Lung (tissue), 11 donors: ENCODE measurements at regions not wholly inside any gene's neighbourhood (a gene's known extent, or its start where the extent isn't known, plus 50 kb on each side); places are given as distances from the start of the nearest gene placed in this dataset.

Experiments used
- ATAC-seq: fragments of 200-7000 bp; cut with Tn5 transposase; one replicate; pipeline ENCODE4 v1.9.1; 2020; ENCODE audit warnings: moderate number of reproducible peaks; ENCODE audit not compliant: insufficient read depth, low FRiP score
- DNase-seq, 3 donors: peaks; one replicate each; pipeline ENCODE4 v3.0.0-alpha.2; 2013 to 2017
- H3K27ac ChIP-seq, 2 donors: one replicate each; pipeline ENCODE4 v1.5.1; 2013; ENCODE audit warnings: mild to moderate bottlenecking in 2 of 2, moderate library complexity in 2 of 2, control low read depth in 1 of 2, inconsistent platforms in 1 of 2, low read depth in 1 of 2, low read length in 1 of 2
- H3K27me3 ChIP-seq, 3 donors: one replicate each; pipeline ENCODE4 v1.5.1; 2013; ENCODE audit warnings: low read length in 2 of 3; ENCODE audit not compliant: control insufficient read depth in 3 of 3, insufficient read depth in 3 of 3
- H3K36me3 ChIP-seq, 4 donors: one replicate each; pipeline ENCODE4 v1.5.1; 2013; ENCODE audit warnings: low read length in 4 of 4, mild to moderate bottlenecking in 1 of 4, moderate library complexity in 1 of 4; ENCODE audit not compliant: control insufficient read depth in 4 of 4, insufficient read depth in 4 of 4
- H3K4me1 ChIP-seq, 5 donors: one replicate each; pipeline ENCODE4 v1.5.1; 2013; ENCODE audit warnings: low read length in 5 of 5, mild to moderate bottlenecking in 2 of 5, moderate library complexity in 1 of 5; ENCODE audit not compliant: control insufficient read depth in 5 of 5, insufficient read depth in 5 of 5
- H3K4me3 ChIP-seq: one replicate; pipeline ENCODE4 v1.5.1; 2013; ENCODE audit warnings: mild to moderate bottlenecking, control low read depth, moderate library complexity
- H3K9ac ChIP-seq, 2 donors: one replicate each; pipeline ENCODE4 v1.5.1; 2013; ENCODE audit warnings: low read length in 2 of 2, control low read depth in 1 of 2; ENCODE audit not compliant: insufficient read depth in 1 of 2
- H3K9me3 ChIP-seq, 4 donors: one replicate each; pipeline ENCODE4 v1.5.1; 2013; ENCODE audit warnings: low read length in 3 of 4, mild to moderate bottlenecking in 1 of 4, moderate library complexity in 1 of 4; ENCODE audit not compliant: control insufficient read depth in 4 of 4, insufficient read depth in 3 of 4
- WGBS, 2 donors: extraction: QIAGEN DNeasy Blood & Tissue Kit; methylation state at CpG; one replicate each; pipeline ENCODE4 v1.1.7; 2013; 5-methylcytosine and 5-hydroxymethylcytosine counted together
- TF ChIP-seq, protein P1 (sequence below): IDR thresholded peaks from 2 replicates; pipeline ENCODE4 v1.5.1; 2012; ENCODE audit warnings: mild to moderate bottlenecking; ENCODE audit errors: control extremely low read depth, extremely low read depth
- donor health status: control.
- donor health status: control.
- donor health status: Bipolar disorder and iron deficiency.
- donor health status: healthy.
- donor health status: DM: yes; HTN: yes; CAD: no.

DNA sequence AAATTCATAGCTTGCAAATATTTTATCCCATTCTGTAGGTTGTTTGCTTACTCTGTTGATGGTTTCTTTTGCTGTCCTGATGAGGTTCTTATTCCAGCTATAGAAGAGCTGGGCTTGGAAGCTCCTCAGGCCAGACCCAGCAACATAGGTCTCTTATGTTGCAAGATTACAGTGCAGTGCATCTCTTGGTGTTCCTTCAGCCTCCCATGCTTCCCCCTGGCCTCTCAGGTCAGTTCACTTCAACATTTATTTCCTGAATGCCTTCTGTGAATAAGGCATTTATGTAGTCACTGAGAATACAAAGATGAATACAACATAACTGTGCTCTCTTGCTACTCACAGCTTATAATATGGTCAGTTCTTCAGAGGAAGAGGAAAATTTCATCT, 179.0 kb upstream of the SLC39A10 start:
- H3K27ac ChIP-seq = no peak overlapping the region
- TF ChIP-seq, protein P1, sequence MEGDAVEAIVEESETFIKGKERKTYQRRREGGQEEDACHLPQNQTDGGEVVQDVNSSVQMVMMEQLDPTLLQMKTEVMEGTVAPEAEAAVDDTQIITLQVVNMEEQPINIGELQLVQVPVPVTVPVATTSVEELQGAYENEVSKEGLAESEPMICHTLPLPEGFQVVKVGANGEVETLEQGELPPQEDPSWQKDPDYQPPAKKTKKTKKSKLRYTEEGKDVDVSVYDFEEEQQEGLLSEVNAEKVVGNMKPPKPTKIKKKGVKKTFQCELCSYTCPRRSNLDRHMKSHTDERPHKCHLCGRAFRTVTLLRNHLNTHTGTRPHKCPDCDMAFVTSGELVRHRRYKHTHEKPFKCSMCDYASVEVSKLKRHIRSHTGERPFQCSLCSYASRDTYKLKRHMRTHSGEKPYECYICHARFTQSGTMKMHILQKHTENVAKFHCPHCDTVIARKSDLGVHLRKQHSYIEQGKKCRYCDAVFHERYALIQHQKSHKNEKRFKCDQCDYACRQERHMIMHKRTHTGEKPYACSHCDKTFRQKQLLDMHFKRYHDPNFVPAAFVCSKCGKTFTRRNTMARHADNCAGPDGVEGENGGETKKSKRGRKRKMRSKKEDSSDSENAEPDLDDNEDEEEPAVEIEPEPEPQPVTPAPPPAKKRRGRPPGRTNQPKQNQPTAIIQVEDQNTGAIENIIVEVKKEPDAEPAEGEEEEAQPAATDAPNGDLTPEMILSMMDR = no peak
- ATAC-seq (no peak), DNase-seq (no peak)
- H3K27me3 ChIP-seq = no peaks in the 10 kb centered on the region
- no peak overlapping the region for H3K4me3 ChIP-seq
- no peak overlapping the region for H3K9ac ChIP-seq
- no peaks in the 10 kb centered on the region for H3K9me3 ChIP-seq
- H3K36me3 ChIP-seq = no peaks in the 10 kb centered on the region
- H3K4me1 ChIP-seq = no peaks in the 10 kb centered on the region

DNA sequence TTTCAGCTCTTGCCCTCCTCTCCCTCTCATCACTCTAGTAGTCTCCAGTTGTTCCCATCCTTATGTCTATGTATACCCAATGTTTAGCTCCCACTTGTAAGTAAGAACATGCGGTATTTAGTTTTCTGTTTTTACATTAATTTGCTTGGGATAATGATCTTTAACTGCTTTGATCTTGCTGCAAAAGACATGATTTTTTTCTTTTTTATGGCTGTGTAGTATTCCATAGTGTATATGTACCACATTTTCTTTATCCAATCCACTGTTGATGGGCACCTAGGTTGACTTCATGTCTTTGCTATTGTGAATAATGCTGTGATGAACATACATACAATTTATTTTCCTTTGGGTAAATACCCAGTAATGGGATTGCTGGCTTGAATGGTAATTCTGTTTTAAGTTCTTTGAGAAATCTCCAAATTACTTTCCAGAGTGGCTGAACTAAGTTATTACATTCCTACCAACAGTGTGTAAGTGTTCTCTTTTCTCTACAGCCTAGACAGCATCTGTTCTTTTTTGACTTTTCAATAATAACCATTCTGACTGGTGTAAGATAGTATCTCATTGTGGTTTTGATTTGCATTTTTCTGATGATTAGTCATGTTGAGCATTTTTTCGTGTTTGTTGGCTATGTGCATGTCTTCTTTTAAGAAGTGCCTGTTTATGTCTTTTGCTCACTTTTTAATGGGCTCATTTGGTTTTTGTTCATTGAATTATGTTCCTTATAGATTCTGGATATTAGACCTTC, 179.6 kb upstream of the SLC39A10 start:
- H3K9ac ChIP-seq = no peak overlapping the region
- no peak for ATAC-seq
- no peaks in the 10 kb centered on the region for H3K36me3 ChIP-seq
- H3K4me3 ChIP-seq = no peak overlapping the region
- no peaks in the 10 kb centered on the region for H3K27me3 ChIP-seq
- 74 to 75% methylated on average over 2 of the region's 2 CpGs for WGBS, 2 donors
- no peak overlapping the region for H3K27ac ChIP-seq
- no peak for DNase-seq
- no peaks in the 10 kb centered on the region for H3K4me1 ChIP-seq
- H3K9me3 ChIP-seq = no peaks in the 10 kb centered on the region
- TF ChIP-seq, protein P1 = no peak

DNA sequence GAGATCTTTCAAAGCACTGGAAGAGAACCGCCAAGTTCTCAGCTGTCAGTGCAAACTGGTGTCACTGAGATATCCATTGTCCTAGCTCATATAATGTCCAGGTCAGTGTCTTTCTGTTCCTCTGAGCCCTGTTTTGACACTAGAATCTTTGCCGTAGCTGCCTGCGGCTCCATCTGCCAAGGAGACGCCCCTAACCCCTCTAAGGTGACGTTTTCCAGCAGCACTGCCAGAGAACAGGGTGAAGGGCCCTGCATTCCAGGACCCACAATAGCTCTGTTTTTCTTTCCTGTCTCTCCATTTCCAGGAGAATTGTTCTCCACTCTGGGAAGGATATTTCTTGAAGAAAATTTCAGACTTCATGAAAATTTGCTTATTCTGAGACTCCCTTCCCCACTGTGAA, 181.7 kb upstream of the SLC39A10 start:
- no peaks in the 10 kb centered on the region for H3K27me3 ChIP-seq
- no peak overlapping the region for H3K4me3 ChIP-seq
- no peak overlapping the region for H3K9ac ChIP-seq
- H3K27ac ChIP-seq = no peak overlapping the region
- H3K9me3 ChIP-seq = no peaks in the 10 kb centered on the region
- TF ChIP-seq, protein P1 = no peak
- DNase-seq (no peak), ATAC-seq (no peak)
- peaks cover 0 to 5% (median 0%) of the 10 kb centered on the region in 5 donors for H3K4me1 ChIP-seq
- WGBS, 2 donors = 84 to 86% methylated on average over 5 of the region's 5 CpGs
- H3K36me3 ChIP-seq = no peaks in the 10 kb centered on the region

DNA sequence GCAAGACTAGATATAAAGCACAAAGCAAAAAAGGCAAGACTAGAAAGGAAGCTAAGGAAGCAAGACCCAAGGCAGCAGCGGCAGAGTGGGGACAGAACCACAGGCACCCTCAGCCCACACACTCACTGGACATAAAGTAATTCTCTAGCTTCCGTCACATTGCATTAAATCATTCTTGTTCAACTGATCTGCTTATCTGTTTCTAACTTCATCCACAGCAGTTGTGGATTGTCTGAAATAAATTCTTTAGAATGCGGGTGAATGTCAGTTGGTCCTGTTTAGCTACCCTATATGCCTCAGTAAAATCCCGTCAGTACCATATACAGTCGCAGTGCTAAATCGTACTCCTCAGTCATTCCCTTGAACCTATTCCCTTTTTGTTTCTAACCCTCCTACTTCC, 183.2 kb upstream of the SLC39A10 start:
- Histone ChIP-seq H3K36me3 (no peaks in the 10 kb centered on the region), H3K9ac (no peak overlapping the region), H3K27ac (no peak overlapping the region), H3K9me3 (no peaks in the 10 kb centered on the region), H3K4me1 (peaks cover 0 to 5% (median 0%) of the 10 kb centered on the region in 5 donors), H3K4me3 (no peak overlapping the region), H3K27me3 (no peaks in the 10 kb centered on the region)
- TF ChIP-seq, protein P1 = no peak
- DNase-seq (no peak), ATAC-seq (no peak)
- 56 to 76% methylated on average over 6 of the region's 6 CpGs for WGBS, 2 donors
